Suppressor macrophage treated with lipopolysaccharide for 1 hour (primary cell): ENCODE measurements at regions not wholly inside any gene's neighbourhood (a gene's known extent, or its start where the extent isn't known, plus 50 kb on each side); places are given as distances from the start of the nearest gene placed in this dataset.
"Not testable (repeated sequence)": the region's sequence is repeated elsewhere in the genome, so short reads cannot be mapped to it uniquely, and the experiment has no call there.

Experiments
- DNase-seq, 3 donors: peaks; one replicate each; pipeline ENCODE4 v3.0.0-alpha.2; 2020 to 2022

DNA sequence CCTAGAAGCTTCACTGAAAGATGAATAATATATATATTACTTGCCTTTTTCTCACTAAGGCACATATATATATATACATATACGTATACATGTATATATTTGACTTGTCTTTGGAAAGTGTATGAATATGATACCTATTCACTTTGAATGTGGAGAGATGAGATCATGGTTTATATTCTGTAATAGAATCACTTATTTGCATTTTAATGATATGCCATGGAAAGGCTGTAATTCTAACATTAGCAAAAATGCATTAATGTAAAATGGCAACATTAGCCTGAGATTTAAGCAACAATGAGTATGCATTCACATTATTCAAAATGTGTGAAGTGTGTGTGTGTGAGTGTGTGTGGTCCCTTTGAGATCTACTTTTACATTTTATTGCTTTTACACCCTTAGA lies 54.5 kb upstream of the PRKD1 start:
- DNase-seq: no peak

DNA sequence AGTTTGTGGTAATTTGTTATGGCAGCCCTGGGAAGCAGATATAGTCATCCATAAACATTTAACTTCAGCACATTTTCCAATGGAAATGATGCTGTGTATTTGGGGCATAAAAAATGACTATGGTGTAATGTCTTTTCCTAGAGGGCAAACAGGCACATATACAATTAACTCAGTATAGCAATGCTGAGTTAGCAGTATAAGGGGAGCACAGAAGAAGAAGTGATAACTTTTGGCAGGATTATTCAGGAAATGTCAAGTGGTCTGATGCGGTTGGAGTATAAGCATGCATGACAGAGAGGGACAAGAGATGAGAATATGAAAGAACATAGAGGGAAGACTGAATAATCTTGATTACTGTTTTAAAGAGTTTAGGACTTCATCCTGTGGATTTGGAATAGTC lies 55.3 kb upstream of the PRKD1 start:
- no peak for DNase-seq

DNA sequence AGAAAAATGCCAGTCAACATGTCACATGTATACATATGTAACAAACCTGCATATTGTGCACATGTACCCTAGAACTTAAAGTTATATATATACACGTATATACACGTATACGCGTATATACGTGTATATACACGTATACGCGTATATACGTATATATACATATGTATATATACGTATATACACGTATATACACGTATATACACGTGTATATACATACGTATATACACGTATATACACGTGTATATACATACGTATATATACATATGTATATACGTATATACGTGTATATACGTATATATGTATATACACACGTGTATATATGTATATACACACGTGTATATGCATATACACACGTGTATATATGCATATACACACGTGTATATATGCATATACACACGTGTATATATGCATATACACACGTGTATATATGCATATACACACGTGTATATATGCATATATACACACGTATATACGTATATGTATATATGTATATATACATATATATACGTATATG lies 62.8 kb upstream of the PRKD1 start:
- not testable (repeated sequence) for DNase-seq

DNA sequence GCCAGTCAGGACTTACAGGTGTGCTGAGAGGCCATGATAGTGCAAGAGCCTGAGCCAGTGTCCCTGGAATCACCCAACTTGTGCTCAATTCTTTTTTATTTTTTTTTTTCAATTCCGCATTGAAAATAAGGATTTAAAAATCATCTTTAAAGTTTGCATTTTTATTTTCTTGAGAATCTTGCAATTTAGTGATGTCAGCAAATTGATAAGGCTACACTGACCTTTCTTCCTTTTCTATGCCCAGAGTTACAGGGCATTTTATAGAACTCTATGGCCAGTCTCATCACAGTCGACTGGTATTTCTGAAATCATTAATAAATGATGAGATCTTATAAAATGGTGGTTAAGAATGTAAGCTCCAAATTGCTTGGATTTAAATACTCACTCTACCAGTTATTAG lies 63.3 kb upstream of the PRKD1 start:
- no peak for DNase-seq

DNA sequence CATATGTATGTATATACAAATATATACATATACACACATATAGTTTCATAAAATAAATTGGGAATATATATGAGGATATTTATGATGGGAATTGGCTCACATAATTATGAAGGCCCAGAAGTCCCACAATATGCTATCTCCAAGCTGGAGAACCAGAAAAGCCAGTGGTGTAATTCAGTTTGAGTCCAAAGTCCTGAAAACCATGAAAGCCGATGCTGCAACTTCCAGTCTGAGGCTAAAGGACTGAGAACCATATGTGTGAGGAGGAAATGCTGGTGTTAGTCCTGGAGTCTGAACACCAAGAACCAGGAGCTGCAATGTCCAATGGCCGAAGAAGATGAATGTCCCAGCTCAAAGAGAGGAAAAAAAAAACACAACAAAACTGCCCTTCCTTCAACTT lies 65.5 kb upstream of the PRKD1 start:
- DNase-seq: no peak

DNA sequence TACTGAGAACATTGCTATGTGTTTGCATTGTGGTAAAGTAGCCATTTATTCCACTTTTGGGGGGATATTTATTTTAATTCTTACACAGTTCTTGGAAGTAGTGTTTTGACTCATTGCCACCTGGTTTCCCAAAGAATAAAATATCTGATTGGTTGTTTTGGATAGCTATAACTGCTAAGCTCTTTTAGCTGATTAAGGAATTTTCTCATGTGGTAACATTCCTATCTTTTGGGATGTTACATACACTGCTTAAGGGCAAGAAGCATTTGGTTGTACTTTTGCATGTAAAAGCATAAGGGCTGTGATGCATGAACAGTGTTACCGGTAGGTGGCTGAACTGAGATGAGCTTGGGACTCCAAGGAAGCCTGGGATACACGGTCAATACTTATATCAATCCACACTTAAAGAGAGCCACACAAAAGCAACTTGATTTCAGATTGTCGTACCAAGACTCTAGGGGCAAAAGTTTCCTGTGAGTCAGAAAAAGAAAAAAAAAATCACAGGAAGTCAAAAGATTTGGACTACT lies 71.4 kb upstream of the PRKD1 start:
- DNase-seq: no peak

DNA sequence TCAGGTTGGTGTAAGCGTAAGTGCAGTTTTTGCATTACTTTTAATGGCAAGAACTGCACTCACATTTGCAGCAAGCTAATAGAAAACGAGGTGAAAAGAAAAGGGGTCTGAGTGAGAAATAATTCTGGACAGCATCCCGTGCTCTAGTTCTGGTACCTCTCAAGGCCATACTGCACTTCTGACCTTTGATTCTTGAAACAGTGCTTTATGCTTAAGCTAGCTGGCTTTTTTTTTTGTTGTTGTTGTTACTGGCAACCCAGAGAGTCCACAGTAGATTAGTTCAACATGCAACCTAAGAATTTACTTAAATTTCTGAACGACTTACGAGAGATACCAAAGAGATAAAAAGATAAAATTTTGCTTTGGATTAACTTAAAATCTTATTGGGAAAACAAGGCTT lies 75.2 kb upstream of the PRKD1 start:
- no peak for DNase-seq

DNA sequence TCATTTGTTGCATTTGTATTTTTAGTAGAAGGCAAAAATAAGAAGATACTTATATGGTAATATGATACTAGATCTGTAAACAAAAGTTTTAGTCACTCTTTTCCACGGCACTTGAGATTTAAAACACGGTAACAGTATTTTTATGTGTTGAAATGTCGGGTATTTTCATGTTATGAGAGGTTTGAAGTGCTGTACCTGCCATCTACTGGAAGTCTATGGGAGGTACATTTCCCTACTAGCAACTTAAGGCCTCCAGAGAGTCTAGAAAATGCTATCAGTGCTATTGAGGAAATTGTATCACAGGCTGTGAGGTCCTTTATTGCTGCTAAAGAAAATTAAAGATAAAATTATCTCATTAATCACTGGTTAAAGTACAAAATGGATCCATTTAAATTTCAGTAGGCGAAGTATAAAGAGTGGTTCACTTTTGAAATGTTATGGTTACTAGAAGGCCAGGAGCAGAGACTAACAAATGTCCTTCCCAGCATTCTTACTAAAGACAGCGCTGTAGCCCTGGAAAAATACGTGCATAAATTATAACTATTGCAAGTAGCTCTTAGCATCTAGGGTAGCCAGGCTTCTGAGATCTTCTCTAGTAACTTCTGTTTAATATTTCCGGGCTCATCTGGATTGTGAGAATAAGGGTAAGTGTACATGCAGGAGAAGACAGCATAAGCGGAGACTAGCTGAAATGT lies 77.6 kb upstream of the PRKD1 start:
- DNase-seq: peak in 1 of 3 donors; percentile 1

DNA sequence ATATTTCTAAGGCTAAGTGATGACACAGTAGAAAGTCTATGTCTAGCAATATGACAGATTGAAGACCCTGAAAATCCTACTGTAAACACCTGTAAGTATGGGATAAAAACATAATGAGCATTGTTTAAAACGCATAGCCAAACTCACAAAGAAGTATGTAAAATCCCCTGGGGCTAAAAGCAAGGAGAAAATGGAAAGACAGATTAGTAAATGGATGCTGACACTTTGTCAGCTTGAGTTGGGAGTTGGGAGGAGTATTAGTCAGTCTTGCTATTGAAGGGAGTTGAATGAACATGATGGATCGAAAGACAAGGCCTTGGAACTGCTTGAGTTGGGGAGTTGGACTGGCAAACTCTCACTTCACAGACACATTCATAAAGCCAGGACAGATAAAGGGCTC lies 79.0 kb upstream of the PRKD1 start:
- no peak for DNase-seq

DNA sequence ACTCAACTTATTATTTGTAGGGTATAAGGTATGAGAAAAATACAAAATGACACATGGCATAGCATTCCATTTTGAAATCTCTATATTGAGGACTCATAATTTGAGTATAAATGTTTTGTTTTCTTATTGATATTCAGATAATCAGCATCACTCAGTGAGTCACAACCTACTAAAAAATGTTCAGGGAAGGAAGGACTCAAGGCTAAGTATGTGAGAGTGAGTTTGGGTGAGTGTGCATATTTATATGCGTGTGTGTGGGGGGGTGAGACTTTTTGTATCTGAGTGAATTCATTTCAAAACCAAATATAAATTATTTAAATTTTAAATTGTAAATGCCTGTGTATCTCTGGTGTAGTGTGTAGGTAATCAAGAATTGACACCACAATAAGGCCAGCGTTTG lies 87.8 kb upstream of the PRKD1 start:
- no peak for DNase-seq

DNA sequence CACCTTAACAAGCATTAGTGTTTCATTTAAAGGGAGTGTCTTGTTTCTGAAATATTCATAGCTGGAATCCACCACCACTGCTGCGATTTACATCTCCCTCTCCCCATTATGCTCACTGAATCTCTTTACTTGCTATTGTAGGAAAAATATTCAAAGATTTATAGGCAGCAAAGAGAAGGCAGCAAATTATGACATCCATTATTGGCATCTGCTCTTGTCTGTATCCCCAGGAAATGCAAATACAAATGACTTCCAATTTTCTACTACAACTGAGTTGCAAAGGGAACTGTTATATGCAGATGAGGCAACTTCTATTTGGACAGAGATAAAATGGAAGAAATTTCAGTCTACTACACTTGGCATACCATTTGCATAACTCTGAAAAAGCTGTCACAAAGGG lies 88.4 kb upstream of the PRKD1 start:
- DNase-seq: no peak

DNA sequence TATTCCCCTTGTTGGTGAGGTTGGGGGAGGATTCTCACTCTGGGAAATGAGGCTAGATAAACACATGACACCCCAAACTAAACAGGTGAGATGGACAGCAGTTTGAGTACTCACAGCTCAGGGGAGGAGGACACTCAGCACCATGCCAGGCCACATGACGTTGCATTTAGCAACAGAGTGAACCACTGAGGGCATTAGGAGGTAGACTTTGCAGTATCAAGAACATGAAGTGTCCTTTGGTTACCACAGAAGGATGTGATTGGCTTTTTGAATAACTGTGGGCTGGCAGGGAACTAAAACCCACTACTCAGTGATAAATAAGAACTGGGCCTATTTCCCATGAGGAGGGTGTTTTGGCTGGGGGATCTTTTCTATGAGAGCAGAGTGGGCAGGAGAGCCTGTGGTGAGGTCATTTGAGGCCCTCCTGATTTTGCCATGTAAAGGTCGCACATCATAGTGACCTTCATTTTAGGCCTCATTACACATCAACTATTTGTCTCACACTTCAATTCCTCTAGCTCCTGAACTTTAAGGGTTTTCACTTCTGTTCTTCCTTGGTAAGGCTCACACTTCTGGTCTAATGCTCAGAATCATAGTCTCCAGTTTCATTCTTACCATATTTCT lies 89.8 kb upstream of the PRKD1 start:
- DNase-seq: no peak

DNA sequence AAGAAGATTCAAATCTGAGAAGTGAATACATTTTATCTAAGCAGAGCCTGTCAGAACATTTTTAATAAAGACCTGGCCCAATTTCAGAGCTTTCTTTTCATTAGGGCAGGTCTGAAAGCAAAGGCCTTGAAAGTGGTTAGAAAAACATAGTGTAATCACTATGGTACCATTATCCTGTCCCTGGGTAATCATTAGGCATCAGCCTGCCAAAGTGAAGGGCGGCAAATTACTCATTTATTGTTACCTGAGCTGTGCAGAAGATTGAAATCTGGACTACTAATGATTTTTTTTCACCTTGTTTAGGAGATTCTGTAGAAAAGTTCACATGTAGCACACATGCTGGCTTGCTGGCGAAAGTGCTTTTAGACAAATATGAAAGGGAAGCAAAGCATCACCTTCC lies 92.6 kb upstream of the PRKD1 start:
- no peak for DNase-seq

DNA sequence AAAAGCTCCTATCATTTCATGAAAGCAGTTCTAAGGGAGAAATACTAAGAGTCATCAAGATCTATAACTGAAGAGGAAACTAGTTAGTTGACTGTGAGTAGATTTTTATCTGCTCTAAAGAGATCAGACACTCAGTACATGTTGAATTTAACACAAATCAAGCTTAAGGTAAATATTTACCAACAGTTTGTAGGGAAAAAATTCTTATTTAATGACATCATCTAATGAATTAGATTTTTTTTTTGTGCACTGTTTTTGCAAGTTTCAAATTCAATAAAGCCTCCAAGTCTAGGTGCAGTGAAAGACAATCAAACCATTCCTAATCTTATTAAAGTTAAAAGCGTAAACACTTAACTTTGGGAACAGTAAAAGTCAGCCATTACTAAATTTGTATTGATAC lies 93.0 kb upstream of the PRKD1 start:
- no peak for DNase-seq

DNA sequence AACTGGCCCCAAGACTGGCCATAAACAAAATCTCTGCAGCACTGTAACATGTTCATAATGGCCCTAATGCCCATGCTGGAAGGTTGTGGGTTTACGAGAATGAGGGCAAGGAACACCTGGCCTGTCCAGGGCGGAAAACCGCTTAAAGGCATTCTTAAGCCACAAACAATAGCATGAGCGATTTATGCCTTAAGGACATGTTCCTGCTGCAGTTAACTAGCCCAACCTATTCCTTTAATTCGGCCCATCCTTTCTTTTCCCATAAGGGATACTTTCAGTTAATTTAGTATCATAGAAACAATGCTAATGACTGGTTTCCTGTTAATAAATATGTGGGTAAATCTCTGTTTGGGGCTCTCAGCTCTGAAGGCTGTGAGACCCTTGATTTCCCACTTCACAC lies 95.7 kb upstream of the PRKD1 start:
- DNase-seq: not testable (repeated sequence)

DNA sequence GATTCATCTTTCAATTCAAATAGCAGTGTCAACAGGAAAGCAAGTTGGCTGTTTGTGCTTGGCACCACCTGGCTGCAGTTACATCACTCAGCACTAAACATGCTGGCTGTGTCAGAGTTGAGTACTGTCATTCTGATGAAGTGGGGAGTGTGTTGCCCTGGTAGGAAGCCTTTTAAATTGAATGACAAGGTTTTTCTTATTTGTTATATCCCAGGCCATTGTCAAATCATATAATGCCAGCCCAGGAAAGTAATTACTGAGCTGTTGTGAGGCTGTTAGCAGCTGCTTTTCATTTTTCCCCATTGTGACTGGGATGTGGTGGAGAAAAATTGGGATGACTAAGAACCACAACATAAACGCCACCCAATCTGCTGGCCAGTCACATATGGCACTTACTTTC lies 106.5 kb upstream of the PRKD1 start:
- no peak for DNase-seq

DNA sequence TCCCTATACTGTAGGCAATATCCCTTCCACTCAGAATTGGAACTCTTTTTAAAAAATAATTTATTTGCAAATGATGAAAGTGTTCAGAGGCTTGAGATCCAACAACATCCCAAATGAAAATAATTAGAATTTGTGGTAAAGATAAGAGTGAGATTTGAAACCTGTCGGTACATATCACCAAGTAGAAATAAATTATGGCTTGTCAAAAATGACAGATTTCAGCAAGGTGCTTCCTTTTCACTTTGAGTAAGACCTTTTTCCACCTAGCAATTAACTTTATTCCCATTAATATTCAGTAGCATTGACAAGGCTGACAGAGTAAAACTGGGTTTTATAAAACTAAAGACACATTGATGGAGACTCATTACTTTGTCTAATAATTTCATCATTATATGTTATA lies 107.7 kb upstream of the PRKD1 start:
- no peak for DNase-seq

DNA sequence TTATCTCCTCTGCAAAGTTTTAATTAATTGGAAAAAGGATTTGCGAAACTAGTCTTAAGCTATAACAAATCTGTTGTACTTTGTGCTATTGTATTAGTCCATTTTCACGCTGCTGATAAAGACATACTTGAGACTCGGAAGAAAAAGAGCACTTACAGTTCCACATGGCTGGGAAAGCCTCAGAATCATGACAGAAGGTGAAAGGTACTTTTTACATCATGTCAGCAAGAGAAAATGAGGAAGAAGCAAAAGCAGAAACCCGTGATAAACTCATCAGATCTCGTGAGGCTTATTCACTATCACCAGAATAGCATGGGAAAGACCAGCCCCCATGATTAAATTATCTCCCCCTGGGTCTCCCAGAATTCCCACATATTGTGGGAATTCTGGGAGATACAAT lies 118.1 kb upstream of the PRKD1 start:
- DNase-seq: no peak

DNA sequence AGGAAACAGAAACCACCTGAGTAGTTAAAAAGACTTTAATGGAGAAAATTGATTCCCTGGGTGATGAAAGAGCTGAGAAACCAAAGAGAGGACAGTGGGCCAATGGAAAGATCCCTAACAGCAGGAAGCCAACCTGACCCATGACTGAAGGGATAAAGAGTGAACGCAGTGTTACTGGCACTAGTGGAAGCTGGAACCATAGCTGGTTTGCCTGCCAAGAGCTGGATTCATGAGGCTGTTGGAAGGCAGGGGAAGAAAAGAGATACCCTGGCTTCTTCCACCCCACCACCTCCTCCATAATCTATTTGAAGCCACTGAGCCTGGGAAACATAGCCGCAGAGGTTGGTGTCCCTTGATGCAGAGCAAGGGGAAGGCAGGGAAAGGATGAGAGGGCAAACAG lies 125.5 kb upstream of the PRKD1 start:
- no peak for DNase-seq

DNA sequence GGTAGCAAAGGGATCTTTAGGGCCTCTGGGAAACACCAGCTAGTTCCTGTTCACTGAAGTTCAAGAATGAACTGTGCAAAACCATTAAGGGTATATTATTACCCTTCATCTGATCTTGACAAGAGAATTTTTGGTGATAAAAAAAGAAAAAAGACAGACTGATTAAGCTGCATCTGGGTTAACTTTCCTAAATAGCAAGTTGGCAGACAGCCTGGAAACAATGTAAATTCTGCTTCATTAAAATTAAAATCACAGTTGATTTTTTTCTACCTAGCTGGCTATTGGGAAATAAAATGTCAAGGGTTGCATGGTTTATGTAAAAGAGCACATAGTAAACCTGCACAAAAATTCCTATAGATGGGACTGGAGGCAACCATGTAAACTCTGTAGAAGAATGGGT lies 126.6 kb upstream of the PRKD1 start:
- no peak for DNase-seq

DNA sequence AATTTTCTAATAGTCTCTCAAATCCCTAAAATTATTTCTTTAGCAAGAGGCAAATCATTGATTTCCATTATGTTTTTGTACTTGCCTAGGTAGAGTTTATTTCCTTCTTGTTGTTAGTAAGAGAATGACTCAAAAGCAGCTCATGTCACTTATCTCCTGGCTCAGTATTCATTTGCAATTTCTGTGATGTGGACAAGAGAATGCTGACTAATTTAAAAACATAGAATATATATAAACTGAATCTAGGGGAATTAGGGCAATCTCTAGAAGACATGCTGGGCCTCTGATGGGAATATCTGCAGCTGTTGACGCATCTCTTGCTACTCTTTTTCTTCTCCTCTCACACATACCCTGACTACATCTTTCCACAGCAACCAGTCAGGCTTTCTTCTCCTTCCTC lies 130.8 kb upstream of the PRKD1 start:
- no peak for DNase-seq

DNA sequence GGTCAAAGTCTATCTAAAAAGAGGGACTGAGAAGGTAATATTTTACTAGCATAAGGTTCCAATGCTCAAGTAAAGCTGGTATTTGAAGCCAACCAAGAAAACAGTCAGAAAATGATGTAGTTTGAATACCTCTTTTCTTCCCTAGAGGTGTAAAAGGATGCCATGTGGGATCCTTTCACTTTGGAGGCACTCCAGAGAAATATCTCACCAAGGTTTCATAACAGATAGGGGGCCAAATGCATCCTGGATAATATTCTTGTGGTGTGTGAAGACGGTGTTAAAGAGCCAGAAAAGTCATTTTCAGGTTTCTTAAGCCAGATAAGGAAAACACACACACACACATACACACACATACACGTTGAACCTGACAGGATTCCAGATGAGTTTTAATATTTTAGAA lies 136.1 kb upstream of the PRKD1 start:
- DNase-seq: no peak

DNA sequence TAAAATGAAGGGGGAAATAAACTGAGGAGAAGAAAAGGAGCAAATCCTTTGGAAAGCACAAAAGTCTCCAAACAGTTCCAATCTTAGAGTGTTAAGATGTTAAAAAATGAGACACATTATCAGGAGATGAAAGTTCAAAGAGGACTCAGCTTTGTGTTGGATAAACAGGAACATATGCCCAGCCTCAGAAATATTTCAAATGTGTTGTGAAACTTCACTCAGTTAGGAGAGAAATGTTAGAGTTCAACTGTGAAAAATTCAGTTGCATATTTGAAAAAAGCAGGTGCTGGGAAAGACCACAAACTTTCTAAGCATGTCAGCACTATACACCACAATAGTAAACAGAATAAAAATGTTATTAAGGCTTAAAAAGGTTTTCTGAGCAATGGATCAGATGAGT lies 136.8 kb upstream of the PRKD1 start:
- no peak for DNase-seq

DNA sequence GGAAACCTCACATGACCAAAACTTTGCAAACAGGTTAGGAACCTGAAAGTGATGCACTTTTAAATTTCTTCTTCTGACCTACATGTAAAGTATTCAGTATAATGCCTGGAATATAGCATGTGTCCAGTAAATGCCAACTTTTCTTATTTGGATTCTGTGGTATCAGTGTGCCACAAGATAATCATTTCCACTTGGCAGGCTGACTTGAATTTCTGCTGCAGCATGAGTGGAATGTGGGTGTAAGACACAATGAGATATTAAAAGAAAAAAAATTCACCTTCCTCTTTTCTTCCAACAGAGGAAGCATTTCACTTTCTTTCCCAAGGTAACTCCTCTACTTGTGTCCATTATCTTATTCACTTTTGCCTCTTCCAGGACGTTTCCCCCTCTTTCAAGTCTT lies 141.9 kb upstream of the PRKD1 start:
- no peak for DNase-seq

DNA sequence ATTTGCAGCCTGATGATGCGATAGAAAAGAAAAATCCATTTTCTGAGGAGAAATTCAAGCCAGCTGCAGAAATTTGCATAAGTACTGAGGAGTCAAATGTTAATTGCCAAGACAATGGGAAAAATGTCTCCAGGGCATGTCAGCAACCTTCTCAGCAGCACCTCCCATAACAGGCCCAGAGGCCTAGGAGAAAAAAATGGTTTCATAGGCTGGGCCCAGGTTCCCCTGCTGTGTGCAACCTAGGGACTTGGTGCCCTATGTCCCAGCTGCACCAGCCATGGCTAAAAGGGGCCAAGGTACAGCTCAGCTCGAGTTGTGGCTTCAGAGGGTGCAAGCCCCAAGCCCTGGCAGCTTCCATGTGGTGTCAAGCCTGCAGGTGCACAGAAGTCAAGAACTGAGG lies 144.8 kb upstream of the PRKD1 start:
- not testable (repeated sequence) for DNase-seq
